Renal pelvis (tissue), 1 donor: ENCODE measurements at regions not wholly inside any gene's neighbourhood (a gene's known extent, or its start where the extent isn't known, plus 50 kb on each side); places are given as distances from the start of the nearest gene placed in this dataset.
"Not testable (repeated sequence)": the region's sequence is repeated elsewhere in the genome, so short reads cannot be mapped to it uniquely, and the experiment has no call there.

ENCODE experiments used
- DNase-seq: peaks from one replicate; pipeline ENCODE4 v3.0.0-alpha.2; 2013

DNA sequence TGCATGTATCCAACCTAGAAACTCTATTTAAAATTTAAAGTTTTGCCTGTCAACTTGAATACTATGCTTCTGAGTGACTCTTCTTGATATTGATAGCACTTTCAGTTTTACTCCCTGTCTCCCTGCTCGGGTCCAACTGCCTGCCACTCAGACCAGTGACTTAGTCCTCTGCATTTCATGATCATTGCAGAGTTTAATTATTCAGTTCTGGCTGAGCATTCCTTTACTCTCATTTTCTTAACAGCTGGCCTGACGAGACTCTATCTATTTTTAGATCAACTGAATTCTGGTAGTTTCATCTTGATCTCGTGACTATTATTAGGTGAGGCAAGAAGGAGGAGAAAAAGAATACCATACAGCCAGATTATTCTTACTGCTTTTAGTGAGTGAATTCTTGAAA lies 617.4 kb downstream of the SI start:
- DNase-seq, result no peak

DNA sequence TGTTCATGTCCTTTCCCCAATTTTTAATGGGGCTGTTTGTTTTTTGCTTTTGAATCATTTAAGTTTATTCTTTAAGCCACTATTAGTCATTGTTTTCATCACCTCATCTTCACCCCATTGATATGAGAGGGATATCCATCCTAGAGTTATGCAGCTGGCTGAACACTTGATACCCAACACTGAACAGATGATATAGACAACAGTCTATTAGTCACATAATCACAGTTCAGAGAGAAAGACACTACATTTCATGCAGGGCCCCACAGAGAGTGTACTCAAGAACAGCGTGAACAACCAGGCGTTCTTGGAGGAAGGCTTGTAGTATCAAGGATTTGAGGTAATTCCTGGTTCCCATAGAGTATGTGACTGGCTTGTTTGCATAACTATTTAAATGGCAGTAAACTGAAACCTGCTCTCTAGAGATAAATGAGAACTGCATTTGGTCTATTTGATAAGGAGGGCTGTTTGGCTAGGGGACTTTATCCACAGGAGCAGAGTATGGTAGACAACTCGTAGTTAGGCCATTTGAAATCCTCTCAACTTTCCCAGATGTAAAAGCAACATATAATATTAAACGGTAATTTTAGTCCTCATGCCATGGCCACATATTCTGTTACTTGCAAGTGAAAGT lies 618.7 kb downstream of the SI start:
- no peak for DNase-seq

DNA sequence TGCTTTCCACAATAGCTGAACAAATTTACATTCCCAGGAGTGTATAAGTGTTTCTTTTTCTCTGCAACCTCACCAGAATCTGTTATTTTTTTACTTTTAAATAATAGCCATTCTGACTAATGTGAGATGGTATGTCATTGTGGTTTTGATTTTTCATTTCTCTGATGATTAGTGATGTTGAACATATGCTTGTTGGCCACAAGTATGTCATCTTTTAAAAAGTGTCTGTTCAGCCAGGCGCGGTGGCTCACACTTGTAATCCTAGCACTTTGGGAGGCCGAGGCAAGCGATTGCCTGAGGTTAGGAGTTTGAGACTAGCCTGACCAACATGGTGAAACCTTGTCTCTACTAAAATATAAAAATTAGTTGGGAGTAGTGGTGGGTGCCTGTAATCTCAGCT lies 619.3 kb downstream of the SI start:
- DNase-seq, result no peak

DNA sequence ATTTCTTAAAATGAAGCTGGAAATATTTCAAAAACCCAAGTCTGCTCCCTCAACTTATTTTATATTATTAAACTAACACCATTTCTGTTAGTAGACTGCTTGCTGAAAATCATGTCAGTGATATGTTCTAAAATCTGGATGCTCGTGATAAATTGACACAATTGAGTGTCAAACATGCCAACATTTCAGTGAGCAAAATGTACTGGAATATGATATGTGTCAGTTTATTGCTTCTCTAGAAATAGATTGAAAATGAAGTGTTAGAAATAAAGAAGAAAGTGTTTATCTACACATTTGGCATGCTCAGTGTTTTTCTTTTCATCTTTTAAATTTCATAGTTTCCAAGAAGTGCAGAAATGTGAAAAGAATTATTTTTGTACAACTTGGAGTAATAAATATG lies 624.6 kb downstream of the SI start:
- DNase-seq, result no peak

DNA sequence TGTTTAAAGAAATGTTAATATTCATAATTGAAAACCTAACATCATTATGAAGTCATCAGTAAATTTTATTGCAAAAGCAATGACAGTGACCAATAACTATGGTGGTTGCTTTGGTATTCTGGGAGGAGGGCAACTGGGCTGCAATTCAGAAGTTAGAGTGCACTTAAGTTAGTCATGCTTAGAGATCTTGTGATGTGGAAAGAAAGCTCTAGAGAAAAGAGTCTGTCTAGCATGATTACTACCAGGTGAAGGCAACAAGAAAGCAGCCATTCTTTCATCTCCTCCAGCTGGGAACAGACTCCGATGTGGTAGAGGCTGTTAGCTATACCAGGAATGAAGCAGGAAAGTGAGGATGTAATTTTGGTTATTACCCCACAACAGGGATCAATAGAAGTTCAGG lies 625.6 kb downstream of the SI start:
- no peak for DNase-seq

DNA sequence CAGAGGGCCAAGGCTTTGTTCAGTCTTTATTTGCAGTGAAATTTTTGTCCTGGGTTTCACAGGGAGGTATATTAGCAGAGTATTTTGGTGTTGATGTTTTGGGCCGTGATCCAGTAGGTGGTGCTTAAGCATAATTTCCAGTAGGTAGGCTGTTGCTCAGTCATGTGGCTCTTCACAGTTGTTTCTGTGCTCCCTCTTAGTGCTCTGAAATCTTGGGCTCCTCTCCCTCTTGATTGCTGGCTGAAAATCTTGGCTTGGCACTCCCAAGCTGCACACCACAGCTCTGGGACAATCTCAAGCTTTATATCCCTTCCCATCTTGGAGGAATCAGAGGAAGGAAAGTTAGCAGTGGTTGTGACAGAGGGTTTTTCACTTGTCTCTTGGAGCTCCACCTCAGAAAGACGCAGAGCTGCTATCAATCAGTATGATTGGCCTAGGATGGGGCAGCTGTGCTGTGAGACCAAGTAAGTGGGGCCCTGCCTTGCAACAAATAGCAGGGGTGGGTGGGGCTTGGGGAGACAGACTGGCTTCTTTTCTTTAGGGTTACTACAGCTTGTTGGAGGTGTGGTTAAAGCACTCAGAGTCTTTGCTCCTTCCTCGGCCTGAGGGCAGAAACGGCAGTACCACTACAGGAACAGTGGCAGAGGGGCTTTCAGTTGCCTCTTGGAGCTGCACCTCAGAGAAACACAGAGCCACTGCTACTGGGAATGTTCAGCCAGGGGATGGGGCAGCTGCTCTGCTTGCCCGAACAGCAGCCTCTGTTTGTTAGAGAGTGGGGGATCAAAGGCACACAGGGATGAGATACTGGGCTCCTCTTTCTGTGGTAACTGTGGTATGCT lies 627.0 kb downstream of the SI start:
- no peak for DNase-seq

DNA sequence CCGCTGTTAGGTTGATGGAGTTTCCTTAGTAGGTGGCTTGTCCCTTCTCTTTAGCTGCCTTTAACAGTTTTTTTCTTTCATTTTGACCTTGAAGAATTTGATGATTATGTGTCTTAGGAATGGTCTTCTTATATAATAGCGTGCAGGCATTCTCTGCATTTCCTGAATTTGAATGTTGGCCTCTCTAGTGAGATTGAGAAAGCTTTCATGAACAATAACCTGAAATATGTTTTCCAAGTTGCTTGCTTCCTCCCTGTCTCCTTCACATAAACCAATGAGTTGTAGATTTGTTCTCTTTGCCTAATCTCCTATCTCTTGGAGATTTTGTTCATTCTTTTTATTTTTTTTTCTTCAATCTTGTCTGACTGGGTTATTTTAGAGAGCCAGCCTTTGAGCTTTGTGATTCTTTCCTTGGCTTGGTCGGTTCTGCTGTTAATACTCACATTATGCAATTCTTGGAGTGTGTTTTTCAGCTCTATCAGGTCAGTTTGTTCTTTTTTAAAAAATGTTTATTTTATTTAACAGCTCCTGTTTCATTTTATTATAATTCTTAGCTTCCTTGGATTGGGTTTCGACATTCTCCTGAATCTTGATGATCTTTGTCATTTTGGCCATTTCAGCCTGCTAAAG lies 627.9 kb downstream of the SI start:
- DNase-seq, result no peak

DNA sequence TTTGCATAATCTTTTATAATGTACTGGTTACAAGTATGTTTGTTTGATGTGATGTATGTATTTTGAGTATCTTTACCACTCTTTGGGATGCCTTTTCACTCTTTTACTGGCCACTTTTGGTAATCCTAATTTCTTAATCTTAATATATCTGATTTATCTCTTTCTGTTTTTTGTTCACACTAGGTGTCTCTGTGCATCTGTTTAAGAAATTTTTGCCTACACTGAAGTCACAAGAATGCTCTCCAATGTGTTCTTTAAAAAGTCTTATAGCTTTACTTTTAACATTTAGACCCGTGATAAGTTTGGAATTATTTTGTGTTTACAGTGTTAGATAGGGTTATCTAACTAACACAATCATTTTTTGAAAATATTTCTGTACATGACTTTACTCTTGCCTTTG lies 659.1 kb downstream of the SI start:
- DNase-seq, result no peak

DNA sequence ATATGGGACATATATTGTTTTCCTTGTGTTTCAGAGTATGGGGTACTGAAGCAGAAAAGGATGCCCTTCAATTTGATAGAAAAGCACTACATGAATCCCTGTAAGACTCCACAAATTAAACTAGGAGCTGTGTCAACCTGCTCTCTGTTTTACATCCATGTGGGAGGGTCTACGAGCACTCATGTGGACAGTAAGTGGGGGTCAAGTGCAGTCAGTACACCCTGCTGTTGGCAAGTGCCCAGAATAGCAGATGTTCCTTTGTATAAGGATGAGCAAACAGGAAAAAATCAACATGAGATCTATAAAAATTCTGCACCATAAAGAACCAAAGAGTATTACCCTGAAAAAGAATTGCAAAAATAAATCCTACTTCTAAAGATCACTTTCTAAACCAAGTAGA lies 659.9 kb downstream of the SI start:
- DNase-seq, result peak; percentile 28

DNA sequence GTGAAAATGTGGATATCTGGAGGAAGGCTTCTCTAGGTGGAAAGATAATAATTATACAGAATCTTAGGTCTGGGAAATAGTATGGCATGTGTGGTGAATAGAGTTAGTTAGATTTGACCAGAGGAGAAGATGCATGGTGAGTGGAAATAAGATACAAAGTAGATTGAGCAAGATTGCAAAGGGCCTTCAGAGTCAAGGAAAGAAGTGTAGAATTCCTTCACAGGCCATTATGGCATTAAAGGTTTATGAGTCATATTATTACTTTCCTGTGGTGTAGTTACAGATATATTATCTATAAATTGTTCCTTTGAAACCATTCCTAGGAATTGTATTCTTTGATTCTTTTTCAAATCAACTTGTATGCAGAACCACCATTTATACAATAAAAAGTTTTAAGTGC lies 660.3 kb downstream of the SI start:
- DNase-seq, result no peak

DNA sequence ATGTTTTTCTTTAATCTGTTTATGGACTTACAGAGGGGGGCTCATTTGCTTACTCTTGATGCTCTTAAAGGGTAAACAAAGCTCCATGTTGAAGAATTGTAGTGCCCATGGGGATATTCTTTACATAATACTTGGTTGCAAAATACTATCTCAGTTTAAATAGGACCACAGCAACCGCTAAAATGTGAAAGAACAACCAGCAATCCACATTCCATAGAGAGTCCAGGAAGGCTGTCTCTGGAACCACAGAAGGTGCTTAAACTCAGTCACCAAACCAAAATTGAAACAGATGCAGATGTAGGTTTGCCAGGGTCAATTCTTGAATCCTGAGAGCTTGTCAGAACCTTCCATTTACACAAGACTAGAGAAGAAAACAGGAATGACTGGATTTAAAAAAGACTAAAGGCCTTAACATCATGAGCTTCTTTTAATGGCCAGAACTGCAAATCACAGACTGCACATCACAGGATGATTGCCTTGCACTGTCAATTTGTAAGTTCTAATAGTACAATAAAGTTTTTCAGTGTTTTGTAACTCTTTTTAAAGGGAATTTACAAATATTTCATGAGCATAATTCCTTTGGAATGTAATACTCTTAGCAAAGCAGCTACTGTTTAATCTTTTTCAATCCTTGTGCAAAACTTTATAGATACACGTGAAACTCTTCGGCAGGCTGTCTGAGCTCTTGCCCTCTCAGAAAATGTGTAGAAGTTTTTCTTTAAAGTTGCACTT lies 661.6 kb downstream of the SI start:
- no peak for DNase-seq

DNA sequence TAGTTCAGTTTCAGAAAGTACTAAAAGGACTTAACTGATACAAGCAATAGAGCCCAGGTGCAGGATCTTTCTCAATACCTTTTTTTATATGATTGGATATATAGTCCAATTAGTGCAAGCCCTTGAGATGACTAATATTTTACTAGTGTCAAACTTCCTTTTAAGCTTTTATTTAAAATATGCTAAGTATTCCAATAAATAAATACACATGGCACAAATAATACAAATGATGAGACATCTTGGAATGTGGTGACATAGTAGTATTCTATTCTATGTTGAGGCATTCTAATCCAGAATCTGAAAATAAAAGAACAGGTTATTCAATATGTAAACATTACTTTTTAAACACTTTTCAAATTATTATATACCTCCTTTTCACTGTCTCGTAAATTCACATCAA lies 670.0 kb downstream of the SI start:
- DNase-seq, result no peak

DNA sequence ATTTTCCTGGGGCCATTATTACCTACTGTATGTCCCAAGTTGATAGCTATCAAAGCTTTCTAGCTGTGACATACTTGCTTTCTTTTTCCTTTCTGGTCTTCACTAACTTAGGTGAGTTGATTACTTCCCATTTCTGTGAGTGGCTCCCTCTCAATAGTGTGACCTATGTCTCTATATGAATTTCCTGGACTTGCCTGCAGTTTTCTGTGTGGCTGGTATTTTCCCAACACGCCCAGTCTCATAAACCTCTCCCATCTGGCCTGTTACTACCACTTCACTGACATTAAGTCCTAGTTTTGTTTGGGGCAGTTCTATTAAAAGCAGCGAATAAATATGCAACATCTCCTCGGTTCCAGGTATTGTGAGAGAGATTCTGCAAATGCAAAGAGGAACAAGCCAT lies 671.2 kb downstream of the SI start:
- DNase-seq, result no peak

DNA sequence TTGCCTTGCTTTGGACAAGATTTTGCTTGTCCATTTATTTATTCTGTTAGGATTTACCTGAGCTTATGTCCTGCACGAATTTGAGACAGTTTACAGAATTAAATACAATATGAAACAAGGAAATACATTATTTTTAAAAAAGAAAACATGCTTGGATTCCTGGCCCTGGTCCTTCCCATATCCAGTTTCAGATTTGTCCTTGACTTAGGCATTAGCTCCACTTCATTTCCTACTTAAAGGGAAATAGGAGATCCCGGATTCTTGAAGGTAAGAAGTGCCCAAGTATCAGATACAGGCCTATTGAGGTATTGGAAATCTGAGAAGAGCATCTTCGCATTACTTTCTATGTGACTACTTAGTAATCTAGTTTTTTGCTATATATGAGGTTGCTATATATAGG lies 672.0 kb downstream of the SI start:
- DNase-seq, result no peak

DNA sequence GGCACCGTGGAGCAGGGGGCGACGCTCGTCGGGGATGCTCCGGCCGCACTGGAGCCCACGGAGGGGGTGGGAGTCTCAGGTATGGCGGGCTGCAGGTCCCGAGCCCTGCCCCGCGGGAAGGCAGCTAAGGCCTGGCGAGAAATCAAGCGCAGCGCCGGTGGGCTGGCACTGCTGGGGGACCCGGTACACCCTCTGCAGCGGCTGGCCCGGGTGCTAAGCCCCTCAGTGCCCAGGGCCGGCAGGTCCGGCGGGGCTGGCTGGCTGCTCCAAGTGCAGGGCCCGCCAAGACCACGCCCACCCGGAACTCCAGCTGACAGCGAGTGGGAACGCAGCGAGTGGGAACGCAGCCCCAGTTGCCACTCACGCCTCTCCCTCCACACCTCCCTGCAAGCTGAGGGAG lies 676.4 kb downstream of the SI start:
- no peak for DNase-seq

DNA sequence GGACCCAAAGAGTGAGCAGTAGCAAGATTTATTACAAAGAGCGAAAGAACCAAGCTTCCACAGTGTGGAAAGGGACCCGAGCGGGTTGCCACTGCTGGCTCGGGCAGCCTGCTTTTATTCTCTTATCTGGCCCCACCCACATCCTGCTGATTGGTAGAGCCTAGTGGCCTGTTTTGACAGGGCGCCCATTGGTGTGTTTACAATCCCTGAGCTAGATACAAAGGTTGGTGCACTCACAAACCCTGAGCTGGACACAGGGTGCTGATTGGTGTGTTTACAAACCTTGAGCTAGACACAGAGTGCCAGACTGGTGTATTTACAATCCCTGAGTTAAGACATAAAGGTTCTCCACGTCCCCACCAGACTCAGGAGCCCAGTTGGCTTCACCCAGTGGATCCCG lies 676.9 kb downstream of the SI start:
- DNase-seq, result not testable (repeated sequence)

DNA sequence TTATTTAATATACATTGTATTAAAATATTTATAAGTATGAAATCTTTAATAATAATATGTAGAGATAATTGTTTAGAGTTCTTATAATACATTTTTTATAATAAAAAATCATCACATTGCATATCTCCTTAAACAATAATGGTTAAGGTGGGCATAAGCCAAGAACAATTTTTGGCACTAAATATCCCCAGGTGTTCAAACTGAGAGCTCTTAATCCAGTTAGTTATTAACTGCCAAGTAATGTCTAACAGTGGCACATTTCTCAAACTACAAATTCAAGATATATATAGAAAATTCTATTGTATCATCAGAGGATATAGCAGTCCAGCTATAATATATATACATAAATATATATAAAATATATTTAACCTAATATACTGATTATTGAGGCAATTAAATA lies 680.8 kb downstream of the SI start:
- no peak for DNase-seq

DNA sequence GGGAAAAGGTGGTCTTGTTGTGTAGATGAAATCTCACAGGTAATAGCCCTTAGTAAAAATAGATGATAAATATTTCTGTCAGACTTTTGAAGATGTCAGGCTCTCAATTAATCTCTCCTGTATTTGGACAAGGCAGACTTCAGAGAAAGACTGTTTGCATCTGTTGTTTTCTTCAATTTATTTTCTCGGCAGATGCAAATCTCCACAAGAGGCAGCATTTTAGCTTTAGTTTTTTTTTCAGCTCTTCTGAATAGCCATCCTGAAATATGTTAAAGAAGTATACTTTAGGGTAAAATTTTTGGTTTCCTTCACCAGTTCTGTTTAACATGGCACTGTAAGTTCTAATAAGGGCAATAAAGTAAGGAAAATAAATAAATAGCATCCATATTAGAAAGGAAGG lies 685.1 kb downstream of the SI start:
- no peak for DNase-seq

DNA sequence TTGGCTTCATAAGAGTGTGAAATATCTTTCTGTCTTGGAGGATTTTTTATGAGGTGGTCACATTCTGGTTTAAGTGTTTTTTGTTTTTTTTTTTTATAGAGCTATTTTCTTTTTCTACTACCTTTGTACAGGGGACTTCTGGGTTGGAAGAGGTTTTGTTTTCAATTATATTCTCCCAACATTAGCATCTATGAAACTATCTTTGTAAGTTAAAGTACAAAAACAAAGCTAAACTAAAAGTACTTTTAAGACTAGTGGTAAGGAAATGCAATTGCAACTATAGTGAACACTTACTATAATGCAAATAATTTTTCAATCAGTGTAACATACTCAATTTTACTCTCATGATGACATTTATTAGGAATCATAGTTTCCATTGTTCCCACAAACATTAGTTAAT lies 688.2 kb downstream of the SI start:
- DNase-seq, result no peak

DNA sequence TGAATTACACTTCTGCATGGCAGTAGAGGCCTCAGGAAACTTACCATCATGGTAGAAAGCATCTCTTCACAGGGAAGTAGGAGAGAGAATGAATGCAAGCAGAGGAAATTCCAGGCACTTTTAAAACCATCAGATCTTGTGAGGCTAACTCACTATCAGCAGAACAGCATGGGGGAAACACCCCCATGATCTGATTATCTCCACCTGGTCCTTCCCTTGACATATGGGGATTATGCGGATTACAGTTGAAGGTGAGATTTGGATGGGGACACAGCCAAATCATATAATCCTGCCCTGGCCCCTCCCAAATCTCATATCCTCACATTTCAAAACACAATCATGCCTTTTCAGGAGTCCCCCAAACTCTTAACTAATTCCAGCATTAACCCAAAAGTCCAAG lies 691.1 kb downstream of the SI start:
- no peak for DNase-seq

DNA sequence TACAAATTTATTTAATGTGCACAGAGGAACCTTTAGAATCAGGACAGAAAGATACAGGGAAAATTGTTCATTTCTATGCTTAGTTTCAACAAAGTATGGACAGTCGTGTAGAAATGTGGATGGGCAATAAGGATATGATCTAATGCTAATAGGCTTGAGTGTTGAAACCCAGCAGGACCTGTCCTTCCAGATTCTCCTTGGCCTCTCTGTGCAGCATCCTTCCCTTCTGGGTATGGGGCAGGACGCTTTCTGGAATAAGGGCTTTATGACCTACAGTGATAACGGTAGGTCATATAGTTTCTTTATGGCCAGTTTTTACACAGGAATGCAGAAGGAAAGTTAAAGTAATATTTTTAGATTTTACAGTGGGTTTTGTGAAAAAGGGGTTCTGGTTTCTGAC lies 698.1 kb downstream of the SI start:
- no peak for DNase-seq

DNA sequence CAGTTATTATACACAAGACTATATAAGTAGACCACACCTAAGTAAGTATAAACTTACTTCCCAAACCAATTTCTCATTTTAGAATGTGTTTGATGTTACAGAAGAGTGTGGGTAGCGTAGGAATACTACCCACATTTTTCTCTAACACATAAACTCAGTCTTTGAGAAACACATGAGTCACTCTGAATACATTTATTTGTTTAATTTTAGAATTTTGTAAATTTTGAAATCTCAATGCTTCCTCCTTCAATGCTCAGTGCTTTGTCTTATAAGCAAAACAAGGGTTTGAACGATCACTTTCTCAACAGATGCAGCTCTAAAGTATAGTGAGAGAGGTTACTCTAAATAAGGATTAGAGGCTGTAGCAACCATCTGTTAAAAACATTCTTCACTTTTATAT lies 700.8 kb downstream of the SI start:
- DNase-seq, result no peak

DNA sequence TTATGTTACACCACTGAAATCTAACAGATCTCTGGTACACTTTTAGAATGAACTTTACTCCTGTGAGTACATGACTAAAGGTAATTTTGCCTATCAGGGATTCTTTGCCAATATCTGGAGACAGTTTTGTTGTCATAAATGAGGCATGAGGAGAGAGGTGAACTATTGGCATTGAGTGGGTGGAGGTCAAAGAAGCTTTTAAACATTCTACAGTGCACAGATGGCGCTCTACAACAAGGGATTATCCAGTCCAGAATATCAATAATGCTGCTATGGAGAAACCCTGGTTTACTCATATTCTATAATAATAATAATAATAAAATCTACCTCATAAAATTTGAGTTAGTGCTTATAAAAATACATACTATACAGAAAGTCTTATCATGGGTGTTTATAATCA lies 702.3 kb downstream of the SI start:
- DNase-seq, result no peak
